Jurkat, Clone E6-1 (cell line): ENCODE measurements at regions not wholly inside any gene's neighbourhood (a gene's known extent, or its start where the extent isn't known, plus 50 kb on each side); places are given as distances from the start of the nearest gene placed in this dataset.

ENCODE experiments used
- DNase-seq: peaks from one replicate; pipeline ENCODE4 v3.0.0-alpha.2; 2011; ENCODE audit warnings: low read depth, low spot score
- H3K4me3 ChIP-seq: 2 replicates; pipeline ENCODE4 v1.5.1; 2011; ENCODE audit warnings: mild to moderate bottlenecking, low read length, control low read depth, moderate library complexity

DNA sequence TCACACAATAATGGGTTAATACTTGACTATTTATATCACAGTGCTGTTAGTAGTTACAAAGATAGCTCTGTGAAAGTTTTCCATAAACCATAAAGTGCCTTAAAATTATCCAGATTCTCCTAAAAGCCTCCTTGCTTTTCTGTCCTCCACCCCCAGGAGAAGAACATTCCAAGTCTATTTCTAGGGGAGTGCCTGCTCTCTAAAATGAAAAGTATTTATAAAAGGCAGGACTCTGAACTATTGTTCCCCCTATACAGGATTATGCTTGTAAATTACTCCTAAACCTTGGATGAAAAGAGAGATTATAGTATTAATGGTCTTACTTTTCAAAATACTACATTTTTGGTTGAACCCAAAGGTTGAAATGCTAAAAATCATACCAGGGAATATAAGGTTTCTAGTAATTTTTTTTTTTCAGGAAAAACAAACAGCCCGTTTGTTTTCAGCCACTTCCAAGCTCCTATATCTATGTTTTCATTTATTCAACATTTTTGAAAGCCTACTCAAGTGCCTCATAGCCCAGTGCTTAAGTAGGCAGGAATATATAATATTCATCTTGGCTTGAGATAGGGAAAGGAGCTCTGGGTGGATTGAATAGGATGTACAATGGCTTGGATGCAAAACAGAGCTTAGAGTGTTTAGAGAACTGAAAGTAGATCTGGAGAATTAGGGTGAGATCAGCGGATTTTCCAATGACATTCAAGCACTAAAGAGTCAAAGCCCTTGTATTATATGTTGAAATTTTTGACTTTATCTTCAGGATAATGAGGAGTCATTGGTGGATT, 320.7 kb downstream of the GPR37 start:
- H3K4me3 ChIP-seq = no peak overlapping the region
- no peak for DNase-seq

DNA sequence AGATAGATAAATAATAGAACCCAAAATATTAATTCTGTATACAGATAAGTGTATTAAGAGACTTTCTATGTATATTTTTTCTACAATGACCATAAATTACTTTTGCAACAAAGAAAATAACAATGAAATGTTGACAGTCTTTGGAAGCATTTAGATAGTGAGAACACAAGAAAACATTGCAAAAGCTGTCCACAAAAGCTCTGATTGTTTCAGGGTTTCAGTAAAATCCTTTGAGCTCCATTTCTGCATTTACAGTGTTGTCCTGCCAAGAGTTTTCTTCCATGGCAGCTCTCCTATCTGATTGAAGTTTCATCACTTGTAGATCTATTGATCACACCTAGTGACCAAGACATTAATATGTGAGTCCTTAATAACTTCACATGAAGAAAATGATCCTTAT, 321.8 kb downstream of the GPR37 start:
- H3K4me3 ChIP-seq = no peak overlapping the region
- no peak for DNase-seq

DNA sequence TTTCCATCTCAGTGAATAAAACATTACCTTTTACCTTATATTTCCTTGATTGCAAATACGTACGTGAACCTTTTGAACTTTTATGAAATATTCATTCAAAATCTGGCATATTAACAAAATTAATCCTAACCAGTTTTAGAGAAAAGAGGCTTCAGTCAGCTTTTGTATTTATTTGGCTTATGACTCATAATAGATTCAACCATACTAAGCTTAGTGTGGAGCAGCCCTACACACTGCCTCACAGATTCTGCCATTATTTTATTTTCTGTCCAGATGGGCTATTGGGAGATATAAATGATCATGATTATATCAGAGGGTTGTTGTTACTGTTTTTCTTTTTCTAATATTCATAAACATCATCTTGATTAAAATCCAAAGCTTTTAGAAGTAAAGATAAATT, 325.5 kb downstream of the GPR37 start:
- no peak overlapping the region for H3K4me3 ChIP-seq
- no peak for DNase-seq

DNA sequence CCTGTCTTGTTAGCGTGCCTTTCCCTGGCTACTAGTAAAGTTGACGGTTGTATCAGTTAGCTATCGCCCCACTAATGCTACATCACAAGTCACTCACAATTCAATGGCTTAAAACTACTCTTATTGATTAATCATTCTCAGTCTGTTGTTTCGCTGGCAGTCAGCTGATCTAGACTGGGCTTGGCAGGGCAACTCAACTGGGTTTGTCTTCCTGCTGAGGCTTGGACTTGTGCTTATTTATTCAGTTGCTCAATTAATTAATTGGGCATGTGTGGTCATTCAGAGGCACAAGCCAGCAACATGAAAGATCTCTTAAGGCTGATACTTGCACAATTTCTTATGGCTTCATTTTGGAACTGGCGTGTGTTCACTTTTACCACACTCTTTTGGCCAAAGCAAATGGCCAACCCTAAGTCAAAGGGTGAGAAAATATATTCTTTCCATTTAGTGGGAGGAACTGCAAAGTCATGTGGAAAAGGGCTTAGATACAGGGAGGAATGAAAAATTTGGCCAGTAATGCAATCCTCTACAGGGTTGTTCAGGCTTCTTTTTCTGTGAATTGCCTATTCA, 333.5 kb downstream of the GPR37 start:
- no peak overlapping the region for H3K4me3 ChIP-seq
- no peak for DNase-seq

DNA sequence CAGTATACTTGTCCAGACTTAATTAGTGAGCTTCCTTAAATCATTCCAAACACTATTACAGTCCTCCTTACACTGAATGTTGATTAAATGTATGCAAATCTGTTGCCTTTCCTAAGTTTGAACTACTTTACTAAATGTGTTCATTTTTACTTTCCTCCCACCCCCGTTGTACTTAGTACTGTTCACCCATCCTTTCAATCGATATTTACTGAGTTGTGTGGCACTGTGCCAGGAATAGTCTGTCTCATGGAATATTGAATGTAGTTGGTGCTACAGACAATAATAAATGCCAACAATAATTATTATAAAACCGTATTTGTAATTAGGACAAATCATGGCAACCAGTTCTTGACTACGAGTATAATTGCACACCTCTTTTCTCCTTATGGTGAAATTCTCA, 335.7 kb downstream of the GPR37 start:
- no peak for DNase-seq
- H3K4me3 ChIP-seq = no peak overlapping the region

DNA sequence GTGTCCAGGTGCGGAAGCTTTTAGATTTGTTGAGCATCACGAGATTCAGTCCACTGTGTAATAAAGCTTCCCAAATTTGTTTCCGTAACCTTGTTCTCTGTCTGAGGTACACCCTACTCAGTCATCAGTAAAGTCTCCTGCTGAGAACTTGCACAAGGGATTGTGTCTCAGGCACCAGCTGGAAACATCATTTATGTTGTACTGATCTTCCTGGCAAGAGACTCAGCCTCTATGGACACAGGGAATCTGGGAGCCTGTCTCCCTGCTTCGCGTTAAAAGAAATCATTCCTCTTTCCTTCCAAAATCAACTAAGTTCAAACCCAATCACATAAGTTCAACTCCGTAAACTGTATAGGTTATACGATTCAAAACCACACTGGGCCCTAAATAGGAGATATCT, 336.8 kb downstream of the GPR37 start:
- no peak for DNase-seq
- no peak overlapping the region for H3K4me3 ChIP-seq

DNA sequence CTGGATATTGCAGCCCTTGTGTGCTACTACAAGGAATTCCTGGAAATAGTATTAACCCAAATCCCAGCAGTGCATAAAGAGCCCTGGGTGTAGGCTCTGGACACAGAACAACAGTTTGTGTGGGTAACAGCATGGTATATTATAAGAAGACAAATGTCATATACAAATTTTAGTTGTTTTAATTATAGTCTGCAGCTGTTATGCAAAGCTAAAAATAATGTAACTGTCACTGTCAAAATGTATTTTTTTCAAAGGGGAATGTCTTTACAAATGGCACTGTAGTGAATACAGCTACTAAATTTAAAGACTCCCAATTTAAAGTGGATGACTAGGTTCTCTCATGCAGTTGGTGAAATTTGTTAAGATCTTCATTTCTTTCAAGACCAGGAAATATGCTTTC, 339.0 kb downstream of the GPR37 start:
- no peak overlapping the region for H3K4me3 ChIP-seq
- DNase-seq = no peak

DNA sequence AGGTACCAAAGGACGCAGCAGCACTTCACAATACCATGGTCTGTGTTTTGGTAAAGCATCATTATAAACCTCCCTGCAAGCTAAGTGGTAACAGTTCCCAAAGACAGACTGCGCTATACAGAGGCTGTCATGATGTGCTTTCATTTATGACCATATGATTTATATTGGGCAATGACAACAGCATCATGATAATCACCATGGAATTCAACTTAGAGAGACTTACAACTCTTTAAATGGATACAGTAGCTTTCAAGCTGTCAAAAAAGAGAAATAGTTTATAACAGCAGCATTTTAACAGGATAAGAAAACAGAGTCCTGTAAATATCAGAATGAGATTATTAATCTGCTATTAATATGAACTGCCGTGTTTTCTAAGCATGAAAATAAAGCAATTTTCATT, 341.7 kb downstream of the GPR37 start:
- no peak overlapping the region for H3K4me3 ChIP-seq
- no peak for DNase-seq

DNA sequence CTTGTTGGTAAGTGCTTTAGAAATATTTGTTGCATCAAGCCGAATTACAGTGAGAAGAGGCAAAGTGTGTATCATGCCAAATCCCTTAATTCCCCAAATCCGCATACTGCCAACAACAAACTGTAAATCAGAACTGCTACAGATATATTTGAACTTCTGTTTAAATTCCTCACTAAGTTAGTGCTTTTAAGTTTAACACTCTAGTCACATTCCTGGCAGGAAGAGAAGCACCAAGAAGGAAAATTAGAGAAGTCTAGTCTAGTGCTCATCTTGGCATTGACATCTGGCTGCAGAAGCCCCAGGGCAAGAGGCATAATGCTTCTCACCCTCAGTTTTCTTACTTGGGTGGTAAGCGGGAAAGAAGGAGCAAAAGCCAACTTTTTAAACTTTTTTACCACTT, 343.5 kb downstream of the GPR37 start:
- no peak overlapping the region for H3K4me3 ChIP-seq
- DNase-seq = no peak

DNA sequence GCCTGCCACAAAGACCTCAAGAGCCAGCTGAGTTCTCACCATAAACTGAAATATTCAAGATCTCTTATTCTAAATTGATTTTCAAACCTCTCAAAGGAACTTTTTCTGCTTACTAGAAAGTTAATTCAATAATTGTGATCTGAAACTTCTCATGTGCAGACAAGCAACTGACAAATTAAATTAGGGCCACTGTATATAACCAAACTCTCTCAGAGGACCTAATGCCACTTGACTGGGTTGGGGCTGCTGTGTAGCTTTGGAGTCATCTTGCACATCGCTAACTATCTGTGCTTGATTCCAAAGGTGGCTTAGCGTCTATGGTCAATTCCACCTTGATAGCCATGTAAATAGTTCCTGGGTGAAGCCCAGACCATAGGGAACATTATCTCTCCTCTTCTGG, 345.2 kb downstream of the GPR37 start:
- DNase-seq = no peak
- H3K4me3 ChIP-seq = no peak overlapping the region

DNA sequence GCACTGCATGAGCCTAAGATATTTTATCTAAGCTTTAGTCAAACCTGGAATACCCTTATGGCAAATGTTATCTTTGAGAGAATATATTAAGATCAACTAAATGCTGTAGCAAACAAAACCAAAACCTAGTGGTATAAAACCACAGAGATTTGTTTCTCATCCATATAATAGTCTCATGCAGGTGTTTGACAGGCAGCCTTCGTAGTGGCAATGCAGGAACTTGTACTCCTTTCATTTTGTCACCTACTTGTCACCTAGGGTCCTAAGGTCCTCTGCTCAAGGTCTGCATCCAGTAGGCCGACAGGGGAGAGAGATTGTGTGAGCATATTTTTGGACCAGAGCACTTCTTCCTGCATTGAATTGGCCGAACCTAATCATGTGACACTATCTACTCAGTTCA, 352.6 kb downstream of the GPR37 start:
- no peak for DNase-seq
- H3K4me3 ChIP-seq = no peak overlapping the region

DNA sequence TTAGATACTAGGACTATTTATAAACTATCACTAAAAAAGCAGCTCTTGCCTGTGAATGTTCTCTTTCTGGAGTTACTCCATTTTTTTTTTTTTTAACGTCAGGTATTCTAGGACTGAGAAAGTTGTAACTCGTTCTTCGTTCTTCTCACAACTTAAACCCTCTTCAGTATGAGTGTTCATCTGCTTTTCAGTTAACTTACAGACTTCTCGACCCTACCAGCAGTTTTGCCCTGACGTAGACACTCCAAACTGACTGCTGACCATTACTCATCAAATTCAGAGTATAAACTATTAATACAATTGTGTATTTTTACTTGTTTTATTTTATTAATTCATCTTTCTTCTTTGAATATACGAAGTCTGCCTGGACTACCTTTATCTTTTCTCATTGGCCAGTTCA, 353.1 kb downstream of the GPR37 start:
- DNase-seq = no peak
- H3K4me3 ChIP-seq = no peak overlapping the region

DNA sequence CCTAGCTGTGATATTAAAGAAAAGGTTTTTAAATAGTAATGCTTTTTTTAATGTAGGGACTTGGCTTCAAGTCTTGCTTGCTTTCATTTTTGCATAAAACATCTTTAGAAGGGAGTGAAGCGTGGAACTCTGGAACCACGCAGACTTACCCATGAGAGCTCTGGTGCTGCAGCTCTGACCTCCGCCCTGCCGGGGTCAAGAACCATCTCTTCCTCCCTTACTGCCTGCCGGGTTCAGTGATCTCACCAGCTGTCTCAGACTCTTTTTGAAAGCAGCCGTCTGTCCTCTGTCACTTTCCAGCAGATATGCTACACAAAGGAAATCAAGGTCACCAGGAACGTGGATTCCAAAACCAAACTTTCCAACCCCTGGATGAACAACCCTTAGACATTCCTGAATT, 353.8 kb downstream of the GPR37 start:
- DNase-seq = no peak
- H3K4me3 ChIP-seq = no peak overlapping the region

DNA sequence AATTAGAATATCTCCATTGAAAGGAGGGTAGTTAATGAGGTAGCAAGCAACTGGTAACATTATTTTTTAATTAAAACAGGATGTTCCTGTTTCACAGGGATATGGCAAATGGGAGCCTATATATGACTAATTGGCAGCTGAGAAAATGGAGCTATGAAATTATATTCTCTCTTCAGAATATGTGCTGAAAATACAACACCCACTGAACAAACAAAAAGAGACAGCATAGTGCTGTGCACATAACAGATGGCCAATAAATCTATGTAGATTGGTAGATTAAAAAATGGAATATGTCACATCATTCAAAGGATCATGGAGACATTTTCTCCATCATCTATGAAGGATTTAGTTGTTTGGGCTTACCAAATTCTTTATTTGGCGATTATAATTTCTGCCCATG, 362.0 kb downstream of the GPR37 start:
- no peak for DNase-seq
- no peak overlapping the region for H3K4me3 ChIP-seq

DNA sequence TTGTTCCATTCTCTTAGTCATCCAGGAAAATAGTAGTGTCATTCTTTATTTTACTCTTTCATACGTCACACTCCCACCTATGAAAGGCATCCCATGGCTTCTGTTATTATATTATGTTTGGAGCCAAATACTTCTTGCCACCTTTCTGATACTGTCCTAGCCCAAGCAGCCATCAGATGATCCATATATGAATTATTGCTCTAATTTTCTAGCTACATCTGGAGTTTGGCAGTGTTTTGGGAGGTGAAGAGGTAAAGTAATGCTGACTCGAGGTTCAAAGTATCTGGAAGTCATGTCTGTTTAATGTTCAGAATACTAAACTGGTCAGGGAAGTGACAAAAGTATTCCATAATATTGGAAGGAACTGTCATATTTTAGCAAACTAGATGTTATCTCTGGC, 362.5 kb downstream of the GPR37 start:
- DNase-seq = no peak
- H3K4me3 ChIP-seq = no peak overlapping the region

DNA sequence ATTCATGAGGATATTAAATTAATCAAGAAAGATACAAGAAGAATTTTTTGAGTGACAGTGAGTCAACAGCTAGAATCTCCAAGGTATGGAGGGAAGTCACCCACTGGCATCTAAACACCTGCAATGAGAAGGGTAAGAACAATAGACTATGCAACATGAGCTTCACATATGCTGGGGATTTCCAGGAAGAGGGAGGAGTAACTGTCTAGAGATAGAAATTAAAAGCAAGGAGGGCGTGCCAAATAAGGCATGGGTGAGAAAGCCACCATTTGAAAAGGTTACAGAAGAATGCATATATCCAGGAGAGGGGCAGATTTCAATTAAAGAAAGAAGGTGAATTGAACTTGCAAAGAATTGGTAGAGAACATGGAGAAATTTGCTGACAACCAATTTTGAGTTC, 365.7 kb downstream of the GPR37 start:
- H3K4me3 ChIP-seq = no peak overlapping the region
- DNase-seq = no peak

DNA sequence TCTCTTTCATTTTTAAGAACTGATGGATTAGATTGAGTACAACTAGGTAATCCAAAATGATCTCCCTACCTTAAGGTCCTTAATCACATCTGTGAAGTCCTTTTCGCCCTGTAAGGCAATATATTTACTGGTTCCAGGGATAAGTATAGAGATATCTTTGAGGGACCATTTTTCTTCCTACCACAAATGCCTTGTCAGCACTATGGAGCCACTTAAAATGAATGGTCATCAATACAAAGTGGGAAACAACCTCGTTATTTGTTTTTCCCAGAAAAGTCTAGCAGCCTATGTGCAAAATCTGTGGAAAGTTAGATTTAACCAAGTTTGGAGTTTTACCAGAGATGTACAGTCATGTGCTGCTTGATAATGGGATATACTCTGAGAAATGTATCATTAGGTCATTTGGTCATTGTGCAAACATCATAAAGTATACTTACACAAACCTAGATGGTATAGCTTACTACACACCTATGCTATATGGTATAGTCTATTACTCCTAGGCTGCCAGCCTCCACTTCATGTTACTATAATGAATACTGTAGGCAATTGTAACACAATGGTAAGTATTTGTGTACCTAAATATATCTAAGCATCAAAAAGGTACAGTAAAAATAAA, 366.2 kb upstream of the TMEM229A start:
- no peak overlapping the region for H3K4me3 ChIP-seq

DNA sequence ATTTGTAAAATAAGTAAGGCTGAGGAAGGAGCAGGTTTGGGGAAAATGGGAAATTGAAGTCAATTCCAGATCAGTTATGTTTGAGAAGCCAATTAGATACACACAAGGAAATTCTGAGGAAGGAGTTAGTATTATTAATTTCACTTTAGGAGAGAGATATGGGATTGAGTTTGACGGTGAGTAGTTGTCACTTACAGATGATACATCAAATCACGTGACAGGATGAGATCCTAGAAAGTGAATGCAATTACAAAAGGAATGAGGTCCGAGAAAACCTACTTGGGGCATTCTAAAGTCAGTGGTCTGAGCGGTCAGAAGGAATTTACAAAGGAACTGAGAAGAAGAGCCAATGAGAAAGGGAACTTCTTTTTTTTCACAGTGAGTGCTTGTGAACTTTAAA, 364.3 kb upstream of the TMEM229A start:
- no peak for DNase-seq
- H3K4me3 ChIP-seq = no peak overlapping the region

More for the DNA sequence above, 366.2 kb upstream of the TMEM229A start:
- DNase-seq = no peak

DNA sequence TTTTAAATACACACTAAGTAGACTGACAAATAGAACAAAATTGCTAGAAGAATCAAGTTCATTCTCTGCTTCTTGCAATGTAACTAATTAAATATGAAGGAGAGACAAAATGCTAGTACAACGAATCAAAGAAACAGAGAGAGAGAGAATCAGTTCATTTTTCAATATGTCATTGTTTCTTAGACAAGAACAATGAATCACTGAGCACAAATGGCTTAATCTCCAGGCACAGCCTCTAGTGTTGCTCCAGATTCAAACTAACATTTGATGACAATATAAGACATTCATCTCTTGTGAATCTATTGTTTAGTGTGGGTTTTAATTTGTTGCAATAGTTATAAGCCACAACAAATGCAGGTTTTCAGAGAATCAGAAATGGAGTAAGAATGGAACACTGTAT, 357.4 kb upstream of the TMEM229A start:
- H3K4me3 ChIP-seq = no peak overlapping the region
- no peak for DNase-seq

DNA sequence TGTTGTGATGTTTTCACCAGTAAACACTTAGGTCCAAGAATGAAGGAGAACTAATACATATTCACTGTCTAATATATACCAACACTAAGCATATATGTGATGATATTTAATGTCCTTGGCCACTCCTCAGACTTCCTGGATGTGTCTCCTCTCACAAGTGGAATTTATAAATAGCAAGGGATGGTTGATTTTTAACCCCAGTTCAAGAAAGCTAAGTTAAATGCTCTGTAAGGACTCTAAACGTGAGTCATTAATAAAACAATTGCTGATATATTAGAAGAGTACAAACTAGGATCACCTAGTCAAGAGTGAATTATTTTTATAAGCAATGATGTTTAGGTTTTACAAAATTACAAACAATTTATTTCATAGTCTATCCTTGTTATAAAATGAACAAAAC, 355.9 kb upstream of the TMEM229A start:
- H3K4me3 ChIP-seq = no peak overlapping the region

DNA sequence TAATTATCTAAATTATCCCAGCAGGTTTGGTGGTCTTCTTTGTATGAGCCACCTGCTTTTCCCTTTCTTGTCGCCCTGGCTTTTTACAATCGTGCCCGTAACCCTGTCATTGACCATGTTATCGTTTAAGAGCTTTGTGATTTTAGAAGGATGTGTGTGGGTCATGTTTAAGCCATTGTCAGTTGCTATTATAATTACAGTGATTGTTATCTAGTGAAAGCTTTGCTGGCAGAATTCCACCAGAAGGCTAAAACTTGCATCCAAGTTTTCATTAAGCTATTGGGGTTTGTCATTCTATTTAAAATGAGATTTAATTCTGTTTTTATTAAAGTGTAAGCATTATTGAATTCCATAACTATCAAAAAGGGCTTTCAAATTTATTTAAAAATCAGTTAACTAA, 354.2 kb upstream of the TMEM229A start:
- DNase-seq = no peak
- H3K4me3 ChIP-seq = no peak overlapping the region

More for the DNA sequence above, 355.9 kb upstream of the TMEM229A start:
- DNase-seq = no peak
